NCI-H82 (cell line): ENCODE measurements at regions not wholly inside any gene's neighbourhood (a gene's known extent, or its start where the extent isn't known, plus 50 kb on each side); places are given as distances from the start of the nearest gene placed in this dataset.

Experiments
- DNase-seq: peaks from one replicate; lab custom pipeline; 2025; lab: John Stamatoyannopoulos, UW

- no peak for DNase-seq
Observed at GRCh38 chr1:112318263-112318662, 77.8 kb upstream of the CTTNBP2NL start.

- no peak for DNase-seq
Observed at GRCh38 chr1:112318698-112319370, 77.2 kb upstream of the CTTNBP2NL start.

GRCh38 chr1:112319371-112320040 is 76.5 kb upstream of the CTTNBP2NL start:
- DNase-seq, result no peak

GRCh38 chr1:112320058-112320457 is 76.0 kb upstream of the CTTNBP2NL start:
- DNase-seq, result no peak

GRCh38 chr1:112322018-112322417 is 74.0 kb upstream of the CTTNBP2NL start:
- DNase-seq, result no peak

GRCh38 chr1:112322983-112323678 is 72.9 kb upstream of the CTTNBP2NL start:
- DNase-seq, result no peak

- peak; percentile 23 for DNase-seq
Observed at GRCh38 chr1:112325504-112325903, 70.5 kb upstream of the CTTNBP2NL start.

- no peak for DNase-seq
Observed at GRCh38 chr1:112328600-112328999, 67.4 kb upstream of the CTTNBP2NL start.

GRCh38 chr1:112332176-112333150 is 63.6 kb upstream of the CTTNBP2NL start:
- DNase-seq, result no peak

GRCh38 chr1:112335351-112335750 is 60.7 kb upstream of the CTTNBP2NL start:
- DNase-seq, result no peak

- peak; percentile 61 for DNase-seq
Observed at GRCh38 chr1:112337028-112337531, 58.9 kb upstream of the CTTNBP2NL start.

GRCh38 chr1:112341986-112342385 is 54.0 kb upstream of the CTTNBP2NL start:
- DNase-seq, result no peak

GRCh38 chr1:112342558-112342957 is 53.5 kb upstream of the CTTNBP2NL start:
- DNase-seq, result peak; percentile 27

- DNase-seq, result no peak
Observed at GRCh38 chr1:112344754-112345423, 51.1 kb upstream of the CTTNBP2NL start.
